HG02642 (cell line): ENCODE measurements at regions not wholly inside any gene's neighbourhood (a gene's known extent, or its start where the extent isn't known, plus 50 kb on each side); places are given as distances from the start of the nearest gene placed in this dataset.

Source experiments
- ATAC-seq: cut with Tn5 transposase; IDR thresholded peaks from one replicate; pipeline ENCODE4 v1.9.1; 2021; ENCODE audit warnings: mild to moderate bottlenecking; ENCODE audit not compliant: unreplicated experiment, poor library complexity

DNA sequence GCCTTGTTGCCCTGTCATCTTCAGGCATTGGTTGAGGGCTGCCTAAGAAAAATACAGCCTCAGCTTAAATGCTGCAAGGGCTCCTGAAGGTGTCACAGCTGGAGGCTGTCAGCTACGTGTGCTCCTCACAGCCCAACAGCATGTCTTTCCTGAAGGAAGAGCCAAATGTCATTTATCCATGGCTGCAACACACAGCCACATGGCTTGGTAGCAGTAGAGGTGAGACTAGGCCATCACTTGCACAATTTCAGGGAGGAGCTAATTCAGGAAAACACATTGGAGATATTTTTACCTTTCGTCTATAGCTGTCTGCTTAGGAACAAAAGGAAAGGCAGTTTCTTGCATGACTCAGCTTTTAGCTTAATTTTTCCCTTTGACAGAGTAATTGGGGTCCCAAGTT is 260.7 kb downstream of the SYK start:
- no peak for ATAC-seq

DNA sequence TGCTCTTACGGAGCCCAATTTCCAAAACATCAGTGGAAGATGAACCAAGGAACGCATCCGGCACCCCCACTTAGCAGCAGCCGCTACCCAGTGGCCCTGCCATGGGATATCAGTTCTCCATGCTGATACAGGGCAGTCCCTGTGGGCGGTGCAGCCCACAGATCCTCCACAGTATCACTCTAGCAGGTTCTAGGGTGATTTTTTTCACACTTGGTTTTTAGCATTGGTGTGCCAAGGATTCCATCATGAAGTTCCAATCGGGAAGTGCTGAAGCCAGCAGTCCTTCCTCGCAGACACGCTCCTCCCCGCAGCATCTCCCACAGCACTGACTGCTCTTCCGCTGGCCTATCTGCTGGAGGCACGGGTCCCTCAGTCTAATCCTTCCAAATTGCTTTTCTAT is 261.9 kb downstream of the SYK start:
- ATAC-seq = no peak

GRCh38 chr9:91065231-91066041 is 263.8 kb downstream of the SYK start:
- ATAC-seq = no peak

GRCh38 chr9:91066042-91066415 is 264.4 kb downstream of the SYK start:
- ATAC-seq = no peak

DNA sequence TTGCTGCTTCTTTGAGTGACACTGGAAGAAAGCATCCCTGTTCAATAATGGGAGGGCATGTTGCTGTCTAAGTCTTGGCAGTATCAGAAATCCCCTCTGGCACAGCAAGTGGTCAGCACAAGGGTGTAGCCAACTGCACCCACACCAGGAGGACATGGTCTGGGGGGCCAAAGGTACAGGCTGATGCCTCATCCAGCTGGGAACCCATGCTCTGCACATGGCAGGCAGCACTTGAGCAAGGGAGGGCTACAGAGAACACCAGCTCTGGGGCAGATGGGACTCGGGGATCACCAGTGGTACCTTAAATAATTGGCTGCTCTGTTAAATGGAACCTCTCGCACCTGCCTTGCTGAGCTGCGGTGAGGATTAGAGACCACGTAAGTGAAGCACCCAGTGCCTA is 265.2 kb downstream of the SYK start:
- ATAC-seq = no peak

DNA sequence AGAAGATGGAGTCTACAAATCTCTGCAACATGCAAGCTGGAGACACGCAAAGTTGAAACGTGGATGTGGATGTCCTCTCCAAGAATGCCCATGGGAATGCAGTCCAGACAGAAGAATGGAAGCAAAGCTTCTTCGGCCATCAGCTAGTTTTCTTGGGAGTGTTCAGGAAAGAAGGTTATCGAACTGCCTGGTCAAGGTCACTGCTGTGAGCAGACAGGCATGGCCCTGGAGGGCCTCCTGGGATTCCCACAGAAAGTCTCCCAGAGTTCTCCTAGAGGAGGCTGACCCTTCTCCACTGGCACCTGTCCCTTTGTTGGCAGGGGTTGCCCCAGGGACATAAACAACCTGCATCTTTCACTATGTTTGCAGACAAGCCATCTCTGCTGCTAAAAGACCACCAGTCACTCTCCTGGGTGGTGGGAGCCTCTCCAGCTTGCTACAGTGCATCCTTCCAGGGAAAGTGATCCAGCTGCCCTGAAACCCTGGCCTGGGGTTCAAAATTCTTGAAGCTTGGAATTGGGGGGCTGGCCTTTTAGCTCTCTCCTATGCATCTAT is 265.8 kb downstream of the SYK start:
- no peak for ATAC-seq

- no peak for ATAC-seq
These were observed 269.8 kb downstream of the SYK start for GRCh38 chr9:91071184-91071990.

- no peak for ATAC-seq
These were observed 271.6 kb downstream of the SYK start for GRCh38 chr9:91073049-91073810.

DNA sequence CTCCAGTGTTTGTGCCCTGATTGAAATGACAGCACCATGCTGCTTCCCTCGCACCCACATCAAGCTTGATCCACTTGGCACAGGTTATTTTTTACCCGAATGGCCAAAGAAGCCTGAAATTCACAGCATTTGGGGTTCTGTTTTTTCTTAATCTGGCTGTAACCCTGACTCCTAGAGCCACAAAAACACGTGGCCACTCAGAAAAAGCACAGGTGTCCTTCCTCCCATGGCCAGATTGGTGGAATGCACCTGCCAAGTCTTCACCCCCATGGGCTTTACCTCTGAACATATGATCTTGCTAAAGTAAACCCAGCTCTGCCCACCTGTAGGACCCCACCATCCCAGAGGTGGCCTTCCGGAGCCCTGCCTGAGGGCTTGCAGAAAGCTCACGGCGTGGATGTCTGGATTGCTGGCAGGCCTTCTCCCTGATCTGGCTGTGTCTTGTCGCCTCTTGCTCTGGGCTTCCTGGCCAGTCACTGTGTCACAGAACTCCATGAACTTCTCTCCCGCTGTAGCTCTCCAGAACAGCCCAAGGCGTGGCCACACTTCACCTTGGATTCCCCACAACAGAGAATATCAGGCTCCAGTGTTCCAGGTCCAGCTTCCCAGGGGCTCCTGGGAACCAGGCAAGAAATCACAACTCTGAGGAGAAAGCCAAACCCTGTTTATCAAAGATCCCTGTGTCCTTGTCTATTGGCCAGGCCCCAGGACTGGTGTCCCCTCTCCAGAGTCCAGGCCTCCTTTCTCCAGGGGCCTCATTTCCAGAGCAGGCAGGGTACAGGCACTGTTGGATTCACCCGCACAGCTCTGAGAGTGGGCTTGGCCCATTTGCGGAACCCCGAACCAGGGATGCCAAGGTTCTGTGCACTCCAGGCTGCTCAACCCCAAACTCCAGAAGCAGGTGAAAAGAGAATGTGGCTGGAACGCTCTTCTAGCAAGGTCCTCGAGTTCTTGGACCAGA is 272.5 kb downstream of the SYK start:
- ATAC-seq = no peak

DNA sequence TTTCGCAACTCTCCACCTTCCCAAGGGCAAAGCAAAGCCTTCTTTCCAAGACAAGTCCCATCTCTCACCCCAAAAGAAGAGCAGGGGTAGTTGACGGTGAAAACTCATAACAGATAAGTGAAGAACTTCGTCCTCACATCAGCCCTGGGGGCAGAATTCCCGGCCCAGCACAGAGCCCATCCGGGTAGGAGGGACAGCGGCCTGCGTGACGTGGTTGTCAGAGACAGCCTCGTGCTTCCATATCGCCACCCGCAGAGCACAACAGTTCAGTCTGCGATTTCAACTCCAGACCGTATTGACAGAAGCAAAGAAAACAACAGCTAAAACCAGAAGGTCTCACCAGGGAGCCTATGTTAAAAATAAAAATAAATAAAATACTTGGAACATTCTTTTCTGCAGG is 273.2 kb downstream of the SYK start:
- no peak for ATAC-seq

DNA sequence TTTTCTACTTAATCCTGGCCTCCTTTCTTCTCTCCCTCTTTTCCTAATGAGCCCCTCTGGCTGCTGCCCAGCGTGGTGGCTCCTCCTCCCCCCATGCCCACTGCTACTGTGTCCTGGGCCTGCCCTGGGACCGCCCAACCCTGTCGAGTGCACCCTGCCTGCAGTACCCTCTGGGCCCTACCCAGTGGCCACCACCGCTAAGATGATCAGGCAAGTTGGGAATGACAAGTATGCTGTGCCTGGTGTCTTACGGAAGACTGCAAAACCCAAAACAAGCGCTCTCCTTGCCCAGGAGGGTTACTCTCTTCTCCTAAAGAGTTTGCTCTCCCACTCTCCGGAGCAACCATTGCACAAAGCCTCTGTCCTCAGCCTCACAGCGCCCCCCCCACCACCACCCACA is 273.7 kb downstream of the SYK start:
- no peak for ATAC-seq

GRCh38 chr9:91077624-91078368 is 276.2 kb downstream of the SYK start:
- no peak for ATAC-seq

GRCh38 chr9:91078369-91078695 is 276.7 kb downstream of the SYK start:
- no peak for ATAC-seq

DNA sequence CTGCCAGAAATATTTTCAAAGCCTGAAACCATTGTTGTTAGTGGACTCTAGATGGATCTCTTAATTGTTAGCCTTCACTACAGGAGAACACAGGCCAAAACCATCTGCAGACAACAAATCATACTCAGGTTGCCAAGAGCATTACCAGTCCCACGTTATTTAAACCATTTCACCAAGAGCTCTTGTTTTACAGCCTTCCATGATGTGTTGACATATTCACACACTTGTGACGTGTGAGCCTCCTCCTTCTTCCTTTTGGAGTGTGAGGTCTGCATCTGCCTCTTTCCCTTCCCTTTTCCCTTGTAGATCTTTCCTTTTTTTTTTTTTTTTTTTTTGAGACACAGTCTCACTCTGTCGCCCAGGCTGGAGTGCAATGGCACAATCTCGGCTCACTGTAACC is 279.0 kb downstream of the AUH start:
- no peak for ATAC-seq

- no peak for ATAC-seq
These were observed 276.7 kb downstream of the AUH start for GRCh38 chr9:91084896-91085516.

GRCh38 chr9:91085517-91086291 is 276.0 kb downstream of the AUH start:
- ATAC-seq = no peak

DNA sequence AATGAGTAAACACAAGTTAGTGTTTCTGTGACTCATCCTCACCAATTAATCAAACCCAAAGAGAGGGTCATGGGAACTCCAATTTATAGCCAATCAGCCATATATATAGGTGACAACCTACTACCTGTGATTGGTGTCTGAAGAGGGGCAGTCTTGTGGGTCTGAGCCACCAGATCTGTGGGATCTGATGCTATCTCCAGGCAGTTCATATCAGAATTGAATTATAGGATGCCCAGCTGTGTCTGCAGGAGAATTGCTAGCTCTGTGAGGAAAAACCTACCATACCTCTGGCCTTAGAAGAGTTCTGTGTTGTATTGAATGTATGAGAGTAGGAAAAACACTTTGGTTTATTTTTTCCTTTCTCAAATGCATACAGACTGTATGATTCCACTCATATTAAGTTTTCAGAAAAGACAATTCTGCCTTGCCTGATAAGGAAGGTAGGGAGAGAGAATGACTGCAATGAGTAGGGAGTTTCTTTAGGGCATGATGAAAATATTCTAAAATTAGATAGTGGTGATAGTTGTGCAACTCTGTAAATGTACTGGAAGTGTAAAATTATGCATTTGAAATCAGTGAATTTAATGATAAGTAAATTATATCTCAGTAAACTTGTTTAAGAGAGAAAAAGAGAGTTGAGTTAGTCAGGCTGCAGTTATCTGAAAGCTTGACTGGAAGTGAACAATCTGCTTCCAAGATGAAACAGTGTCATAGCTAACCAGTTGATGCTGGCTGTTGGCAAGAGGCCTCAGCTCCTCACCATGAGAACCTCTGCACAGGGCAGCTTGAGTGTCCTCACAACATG is 274.9 kb downstream of the AUH start:
- ATAC-seq = no peak
